Peyer's patch (tissue), 4 donors: ENCODE measurements at regions not wholly inside any gene's neighbourhood (a gene's known extent, or its start where the extent isn't known, plus 50 kb on each side); places are given as distances from the start of the nearest gene placed in this dataset.

Source experiments
- DNase-seq, 3 donors: peaks; one replicate each; pipeline ENCODE4 v3.0.0-alpha.2; 2017 to 2019
- H3K27ac ChIP-seq, 4 donors: fragments of 200-600 bp; sonication (generic); one replicate each; pipeline ENCODE4 v1.5.1; 2016 to 2019
- H3K27me3 ChIP-seq, 2 donors: fragments of 200-600 bp; sonication (generic); one replicate each; pipeline ENCODE4 v1.5.1; 2019
- H3K36me3 ChIP-seq, 3 donors: fragments of 200-600 bp; sonication (generic); one replicate each; pipeline ENCODE4 v1.5.1; 2016 to 2019
- H3K4me1 ChIP-seq, 4 donors: fragments of 200-600 bp; sonication (generic); one replicate each; pipeline ENCODE4 v1.5.1; 2016 to 2019
- H3K4me3 ChIP-seq, 4 donors: fragments of 200-600 bp; sonication (generic); 1 replicate in 3 of 4; 2 replicates in 1 of 4; pipeline ENCODE4 v1.5.1; 2016 to 2019; ENCODE audit warnings: mild to moderate bottlenecking in 1 of 4
- H3K9me3 ChIP-seq, 4 donors: fragments of 200-600 bp; sonication (generic); one replicate each; pipeline ENCODE4 v1.5.1; 2016 to 2019; ENCODE audit warnings: mild to moderate bottlenecking in 1 of 4
- POLR2A ChIP-seq, 2 donors: fragments of 450-650 bp; IDR thresholded peaks; one replicate each; pipeline ENCODE4 v1.5.1; 2017; ENCODE audit warnings: antibody characterized with exemption in 2 of 2, mild to moderate bottlenecking in 2 of 2, moderate library complexity in 2 of 2
- TF ChIP-seq, protein P1 (sequence below), 6 experiments: fragments of 450-650 bp in 4 of 6; fragments of 200-600 bp in 2 of 6; sonication (generic) in 1 of 6; IDR thresholded peaks; one replicate each; pipeline ENCODE4 v1.5.1; 2017 to 2019; ENCODE audit warnings: antibody characterized with exemption in 6 of 6, mild to moderate bottlenecking in 3 of 6, moderate library complexity in 1 of 6

DNA sequence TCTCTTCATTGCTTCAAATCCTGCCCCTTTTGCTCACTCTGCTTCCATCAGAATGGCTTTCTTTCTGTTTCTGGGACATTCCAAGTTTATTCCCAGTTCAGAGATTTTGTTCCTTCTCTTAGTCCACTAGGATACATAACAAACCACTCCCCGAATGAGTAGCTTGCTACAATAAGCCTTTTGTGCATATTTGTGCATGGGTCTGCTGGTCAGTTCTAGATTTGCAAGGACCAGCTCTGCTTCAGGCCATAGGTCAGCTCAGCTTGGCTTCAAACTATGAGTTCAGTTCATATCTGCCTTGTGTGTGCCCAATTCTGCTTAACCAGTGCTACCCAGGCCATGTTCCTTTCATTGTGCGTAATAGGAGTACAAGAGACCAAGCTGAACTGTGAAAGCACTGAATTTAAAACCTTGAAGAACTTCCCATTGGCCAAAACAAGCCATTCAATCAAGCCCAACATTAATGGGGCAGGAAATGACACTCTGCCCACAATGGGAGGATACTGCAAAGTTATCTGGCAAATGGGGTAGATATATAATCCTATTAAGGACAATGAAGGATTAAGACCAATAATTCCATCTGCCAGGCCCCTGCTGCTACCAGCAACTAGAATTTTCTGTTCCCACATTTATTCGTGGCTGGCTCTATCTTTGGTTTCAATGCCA, 328.8 kb downstream of the PRELID2 start:
- TF ChIP-seq, protein P1, sequence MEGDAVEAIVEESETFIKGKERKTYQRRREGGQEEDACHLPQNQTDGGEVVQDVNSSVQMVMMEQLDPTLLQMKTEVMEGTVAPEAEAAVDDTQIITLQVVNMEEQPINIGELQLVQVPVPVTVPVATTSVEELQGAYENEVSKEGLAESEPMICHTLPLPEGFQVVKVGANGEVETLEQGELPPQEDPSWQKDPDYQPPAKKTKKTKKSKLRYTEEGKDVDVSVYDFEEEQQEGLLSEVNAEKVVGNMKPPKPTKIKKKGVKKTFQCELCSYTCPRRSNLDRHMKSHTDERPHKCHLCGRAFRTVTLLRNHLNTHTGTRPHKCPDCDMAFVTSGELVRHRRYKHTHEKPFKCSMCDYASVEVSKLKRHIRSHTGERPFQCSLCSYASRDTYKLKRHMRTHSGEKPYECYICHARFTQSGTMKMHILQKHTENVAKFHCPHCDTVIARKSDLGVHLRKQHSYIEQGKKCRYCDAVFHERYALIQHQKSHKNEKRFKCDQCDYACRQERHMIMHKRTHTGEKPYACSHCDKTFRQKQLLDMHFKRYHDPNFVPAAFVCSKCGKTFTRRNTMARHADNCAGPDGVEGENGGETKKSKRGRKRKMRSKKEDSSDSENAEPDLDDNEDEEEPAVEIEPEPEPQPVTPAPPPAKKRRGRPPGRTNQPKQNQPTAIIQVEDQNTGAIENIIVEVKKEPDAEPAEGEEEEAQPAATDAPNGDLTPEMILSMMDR (IDR thresholded peaks at IDR 0.05): no peak
- TF ChIP-seq POLR2A (IDR thresholded peaks at IDR 0.05): no peak
- Histone ChIP-seq H3K4me1 (peaks cover 0 to 12% (median 0%) of the 10 kb centered on the region in 4 donors), H3K4me3 (no peak overlapping the region), H3K27ac (no peak overlapping the region), H3K27me3 (no peaks in the 10 kb centered on the region), H3K9me3 (no peaks in the 10 kb centered on the region), H3K36me3 (no peaks in the 10 kb centered on the region)
- DNase-seq: no peak

DNA sequence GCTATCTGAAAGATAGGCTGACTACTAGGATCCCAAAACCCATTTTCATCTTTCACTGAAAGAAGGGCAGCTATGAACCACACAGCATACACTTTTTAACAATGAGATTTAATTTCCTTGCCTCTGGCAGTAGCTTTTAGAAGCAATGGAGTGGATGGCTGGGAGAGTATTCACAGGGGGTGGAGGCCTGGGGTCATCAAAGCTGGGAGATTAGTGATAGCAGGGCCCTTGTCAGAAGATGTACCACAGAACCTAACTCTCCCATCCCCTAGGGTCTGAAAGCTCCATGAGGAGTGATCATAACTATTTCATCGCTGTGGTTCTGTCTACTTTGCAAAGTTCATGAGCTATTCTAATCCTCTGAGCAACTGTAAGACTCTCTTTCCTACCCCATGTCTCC, 332.2 kb downstream of the PRELID2 start:
- no peaks in the 10 kb centered on the region for H3K36me3 ChIP-seq
- no peaks in the 10 kb centered on the region for H3K27me3 ChIP-seq
- TF ChIP-seq, protein P1 (IDR thresholded peaks at IDR 0.05): no peak
- TF ChIP-seq POLR2A (IDR thresholded peaks at IDR 0.05): no peak
- no peak for DNase-seq
- H3K9me3 ChIP-seq: no peaks in the 10 kb centered on the region
- H3K27ac ChIP-seq: no peak overlapping the region
- H3K4me1 ChIP-seq: peaks cover 0 to 4% (median 0%) of the 10 kb centered on the region in 4 donors
- H3K4me3 ChIP-seq: no peak overlapping the region

DNA sequence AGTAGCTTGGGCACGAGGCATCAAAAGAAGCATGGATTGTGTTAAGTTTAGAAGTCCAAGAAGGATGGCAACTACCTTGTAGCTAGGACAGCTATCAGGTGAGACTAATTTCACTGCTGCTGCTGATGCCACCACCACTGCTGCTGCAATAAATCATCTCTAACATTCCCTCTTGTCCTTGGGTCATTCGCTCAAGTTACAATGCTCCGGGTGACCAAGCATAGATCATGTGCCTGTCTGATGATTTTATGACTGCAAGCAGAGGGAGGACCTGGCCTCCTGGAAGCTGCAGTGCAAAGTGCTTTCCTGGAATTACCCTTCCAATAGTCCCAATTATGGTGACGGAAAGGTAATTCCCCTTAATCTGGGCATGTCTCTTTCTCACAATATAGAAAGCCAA, 334.4 kb downstream of the PRELID2 start:
- Histone ChIP-seq H3K27me3 (no peaks in the 10 kb centered on the region), H3K4me3 (no peak overlapping the region), H3K4me1 (peaks cover 0 to 4% (median 0%) of the 10 kb centered on the region in 4 donors), H3K9me3 (no peaks in the 10 kb centered on the region), H3K36me3 (no peaks in the 10 kb centered on the region), H3K27ac (peak overlapping the region in 2 of 4 donors; percentile 37 to 76)
- DNase-seq: peak in 2 of 3 donors; percentile 54 to 82
- TF ChIP-seq, protein P1 (IDR thresholded peaks at IDR 0.05): no peak
- peak in 1 of 2 donors; percentile 10 for TF ChIP-seq POLR2A (IDR thresholded peaks at IDR 0.05)

DNA sequence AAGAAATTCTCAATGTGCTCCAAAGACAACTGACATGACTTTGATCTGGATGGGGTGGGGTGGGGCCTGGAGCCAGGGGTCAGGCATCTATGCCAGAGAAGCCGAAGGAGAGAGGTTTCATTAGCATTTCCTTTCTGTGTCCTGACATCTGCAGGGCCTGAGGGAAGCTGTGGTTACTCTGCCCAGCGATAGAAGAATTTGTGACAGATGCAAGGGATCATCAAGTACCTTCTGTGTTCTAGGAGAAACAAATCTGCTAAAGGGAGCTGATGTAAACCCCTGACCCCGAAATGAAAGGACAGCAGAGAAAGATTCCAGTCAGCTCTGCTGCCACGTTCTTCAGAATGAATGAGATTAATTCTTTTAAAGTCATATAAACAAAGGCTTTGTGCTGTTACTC, 335.7 kb downstream of the PRELID2 start:
- H3K27me3 ChIP-seq: no peaks in the 10 kb centered on the region
- H3K4me3 ChIP-seq: no peak overlapping the region
- H3K36me3 ChIP-seq: no peaks in the 10 kb centered on the region
- TF ChIP-seq, protein P1 (IDR thresholded peaks at IDR 0.05): no peak
- TF ChIP-seq POLR2A (IDR thresholded peaks at IDR 0.05): no peak
- no peaks in the 10 kb centered on the region for H3K9me3 ChIP-seq
- DNase-seq: no peak
- H3K27ac ChIP-seq: peak overlapping the region in 1 of 4 donors; percentile 76
- H3K4me1 ChIP-seq: peaks cover 0 to 4% (median 0%) of the 10 kb centered on the region in 4 donors

DNA sequence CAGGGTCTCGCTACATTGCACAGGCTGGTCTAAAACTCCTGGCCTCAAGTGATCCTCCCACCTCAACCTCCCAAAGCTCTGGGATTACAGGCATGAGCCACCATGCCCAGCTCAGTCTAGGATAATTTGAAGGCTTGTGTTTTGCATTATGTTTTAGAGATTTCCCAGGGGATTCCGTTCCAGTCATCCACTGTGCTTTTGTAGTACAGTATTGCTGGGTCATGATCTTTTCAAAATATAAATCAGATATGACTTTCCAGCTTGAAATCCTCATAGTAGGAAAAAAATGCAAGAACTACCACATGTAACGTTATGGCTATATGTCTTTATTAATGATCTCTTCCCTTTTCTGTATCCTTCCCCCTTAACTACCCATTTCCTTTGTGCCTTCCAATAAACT, 338.1 kb downstream of the PRELID2 start:
- H3K9me3 ChIP-seq: no peaks in the 10 kb centered on the region
- no peaks in the 10 kb centered on the region for H3K27me3 ChIP-seq
- peaks cover 0 to 4% (median 0%) of the 10 kb centered on the region in 4 donors for H3K4me1 ChIP-seq
- no peak overlapping the region for H3K4me3 ChIP-seq
- no peak overlapping the region for H3K27ac ChIP-seq
- DNase-seq: no peak
- TF ChIP-seq POLR2A (IDR thresholded peaks at IDR 0.05): no peak
- TF ChIP-seq, protein P1 (IDR thresholded peaks at IDR 0.05): no peak
- H3K36me3 ChIP-seq: no peaks in the 10 kb centered on the region
